ENCODE measurements at regions not wholly inside any gene's neighbourhood (a gene's known extent, or its start where the extent isn't known, plus 50 kb on each side); places are given as distances from the start of the nearest gene placed in this dataset.

DNA sequence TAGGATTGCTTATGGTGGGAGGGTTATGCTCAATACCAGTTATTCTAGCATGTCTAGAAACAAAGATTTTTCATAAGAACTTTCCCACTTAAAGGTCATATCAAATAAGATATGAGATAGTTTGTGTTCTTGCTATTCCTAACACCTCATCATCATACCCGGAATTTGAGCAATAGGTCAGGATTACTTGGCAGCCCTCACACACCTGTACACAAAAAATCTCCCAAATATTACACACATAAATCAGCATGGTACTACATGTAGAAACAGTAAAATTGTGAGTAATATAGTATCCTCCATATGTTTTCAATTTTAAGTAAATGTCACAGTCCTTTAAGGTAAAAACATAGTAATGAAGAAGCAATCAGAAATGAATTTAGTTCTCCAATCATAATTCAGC lies 113.7 kb downstream of the SLC25A46 start:
- H3K9me3 ChIP-seq (ENCODE audit: low read depth, low read length, poor library complexity, severe bottlenecking), result peaks cover 6% of the 10 kb centered on the region
- no peak overlapping the region for H3K27ac ChIP-seq (ENCODE audit: low read depth, low read length, poor library complexity, severe bottlenecking)
- no peak overlapping the region for H3K4me3 ChIP-seq (ENCODE audit: low read depth, low read length, poor library complexity, severe bottlenecking)
- ChIA-PET CTCF (no interaction called here), POLR2A (ENCODE audit: low non-redundant PET) (no interaction called here)
- BruUV-seq (replicated peaks), result no TSS peak
- no peaks in the 10 kb centered on the region for H3K36me3 ChIP-seq (ENCODE audit: insufficient read depth, low read length, poor library complexity, severe bottlenecking)
- no peaks in the 10 kb centered on the region for H3K27me3 ChIP-seq (replicated peaks; ENCODE audit: insufficient read depth, low read depth, low read length, poor library complexity)
- no peak for DNase-seq (ENCODE audit: low spot score)
- TF ChIP-seq, protein P1, sequence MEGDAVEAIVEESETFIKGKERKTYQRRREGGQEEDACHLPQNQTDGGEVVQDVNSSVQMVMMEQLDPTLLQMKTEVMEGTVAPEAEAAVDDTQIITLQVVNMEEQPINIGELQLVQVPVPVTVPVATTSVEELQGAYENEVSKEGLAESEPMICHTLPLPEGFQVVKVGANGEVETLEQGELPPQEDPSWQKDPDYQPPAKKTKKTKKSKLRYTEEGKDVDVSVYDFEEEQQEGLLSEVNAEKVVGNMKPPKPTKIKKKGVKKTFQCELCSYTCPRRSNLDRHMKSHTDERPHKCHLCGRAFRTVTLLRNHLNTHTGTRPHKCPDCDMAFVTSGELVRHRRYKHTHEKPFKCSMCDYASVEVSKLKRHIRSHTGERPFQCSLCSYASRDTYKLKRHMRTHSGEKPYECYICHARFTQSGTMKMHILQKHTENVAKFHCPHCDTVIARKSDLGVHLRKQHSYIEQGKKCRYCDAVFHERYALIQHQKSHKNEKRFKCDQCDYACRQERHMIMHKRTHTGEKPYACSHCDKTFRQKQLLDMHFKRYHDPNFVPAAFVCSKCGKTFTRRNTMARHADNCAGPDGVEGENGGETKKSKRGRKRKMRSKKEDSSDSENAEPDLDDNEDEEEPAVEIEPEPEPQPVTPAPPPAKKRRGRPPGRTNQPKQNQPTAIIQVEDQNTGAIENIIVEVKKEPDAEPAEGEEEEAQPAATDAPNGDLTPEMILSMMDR (conservative IDR thresholded peaks at IDR 0.05; ENCODE audit: low read depth, low read length), result no peak
- TF ChIP-seq EZH2 (IDR thresholded peaks at IDR 0.05; ENCODE audit: borderline replicate concordance, low read depth, low read length, poor library complexity, severe bottlenecking), result no peak
- intact Hi-C loops (cut with micrococcal nuclease; ENCODE audit: unreplicated experiment), result no loop called here
- H3K4me1 ChIP-seq (ENCODE audit: insufficient read depth, low read length, poor library complexity, severe bottlenecking), result no peaks in the 10 kb centered on the region

DNA sequence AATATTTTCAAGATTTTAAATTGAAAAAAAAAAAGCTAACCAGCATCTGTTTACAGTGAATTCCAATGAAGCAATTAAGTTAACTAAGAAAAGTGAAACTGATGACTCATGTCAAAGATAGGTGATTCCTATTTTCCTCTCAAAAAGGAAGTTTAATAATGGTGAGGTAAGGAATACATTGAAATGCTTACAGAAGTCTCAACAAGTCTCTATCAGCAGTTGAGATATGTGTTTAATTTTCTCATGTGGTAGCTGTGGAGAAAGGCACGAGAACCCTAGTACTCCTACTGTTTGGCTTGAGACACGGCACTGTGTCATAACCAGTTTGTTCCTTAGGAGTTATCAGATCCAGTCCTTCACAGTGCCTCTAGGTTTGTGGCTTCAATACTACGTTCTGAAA lies 114.5 kb downstream of the SLC25A46 start:
- intact Hi-C loops (cut with micrococcal nuclease; ENCODE audit: unreplicated experiment), result no loop called here
- H3K9me3 ChIP-seq (ENCODE audit: low read depth, low read length, poor library complexity, severe bottlenecking), result peaks cover 4% of the 10 kb centered on the region
- CTCF ChIA-PET, result no interaction called here
- DNase-seq (ENCODE audit: low spot score), result no peak
- H3K4me1 ChIP-seq (ENCODE audit: insufficient read depth, low read length, poor library complexity, severe bottlenecking), result no peaks in the 10 kb centered on the region
- H3K27ac ChIP-seq (ENCODE audit: low read depth, low read length, poor library complexity, severe bottlenecking), result no peak overlapping the region
- no TSS peak for BruUV-seq (replicated peaks)
- H3K27me3 ChIP-seq (replicated peaks; ENCODE audit: insufficient read depth, low read depth, low read length, poor library complexity), result no peaks in the 10 kb centered on the region
- no peak overlapping the region for H3K4me3 ChIP-seq (ENCODE audit: low read depth, low read length, poor library complexity, severe bottlenecking)
- no peaks in the 10 kb centered on the region for H3K36me3 ChIP-seq (ENCODE audit: insufficient read depth, low read length, poor library complexity, severe bottlenecking)
- TF ChIP-seq EZH2 (IDR thresholded peaks at IDR 0.05; ENCODE audit: borderline replicate concordance, low read depth, low read length, poor library complexity, severe bottlenecking), result no peak
- TF ChIP-seq, protein P1 (conservative IDR thresholded peaks at IDR 0.05; ENCODE audit: low read depth, low read length), result no peak
- POLR2A ChIA-PET (ENCODE audit: low non-redundant PET), result no interaction called here

DNA sequence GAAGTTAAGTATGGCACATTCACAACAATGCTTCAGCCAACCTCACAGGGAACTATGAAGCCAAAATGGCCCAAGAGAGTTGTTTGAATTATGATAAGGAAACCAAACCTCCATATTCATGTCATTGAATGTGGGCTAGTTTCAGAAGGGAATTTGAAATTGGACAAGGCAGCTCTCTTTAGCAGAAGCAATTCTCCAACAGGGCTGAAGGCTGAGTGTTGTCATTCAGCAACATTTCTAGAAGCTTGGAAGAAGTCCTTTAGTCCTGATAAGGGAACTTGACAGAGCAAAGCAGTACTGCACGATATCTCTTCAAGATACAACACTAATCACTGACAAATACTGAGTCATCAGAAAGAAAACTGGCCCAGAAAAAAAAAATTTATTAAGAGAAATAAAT lies 115.4 kb downstream of the SLC25A46 start:
- no peak overlapping the region for H3K27ac ChIP-seq (ENCODE audit: low read depth, low read length, poor library complexity, severe bottlenecking)
- TF ChIP-seq, protein P1 (conservative IDR thresholded peaks at IDR 0.05; ENCODE audit: low read depth, low read length), result no peak
- no peak for TF ChIP-seq EZH2 (IDR thresholded peaks at IDR 0.05; ENCODE audit: borderline replicate concordance, low read depth, low read length, poor library complexity, severe bottlenecking)
- H3K4me3 ChIP-seq (ENCODE audit: low read depth, low read length, poor library complexity, severe bottlenecking), result no peak overlapping the region
- no peaks in the 10 kb centered on the region for H3K36me3 ChIP-seq (ENCODE audit: insufficient read depth, low read length, poor library complexity, severe bottlenecking)
- BruUV-seq (replicated peaks), result no TSS peak
- H3K9me3 ChIP-seq (ENCODE audit: low read depth, low read length, poor library complexity, severe bottlenecking), result no peaks in the 10 kb centered on the region
- no peaks in the 10 kb centered on the region for H3K4me1 ChIP-seq (ENCODE audit: insufficient read depth, low read length, poor library complexity, severe bottlenecking)
- DNase-seq (ENCODE audit: low spot score), result no peak
- POLR2A ChIA-PET (ENCODE audit: low non-redundant PET), result no interaction called here
- no peaks in the 10 kb centered on the region for H3K27me3 ChIP-seq (replicated peaks; ENCODE audit: insufficient read depth, low read depth, low read length, poor library complexity)
- CTCF ChIA-PET, result no interaction called here
- intact Hi-C loops (cut with micrococcal nuclease; ENCODE audit: unreplicated experiment), result no loop called here
